ENCODE measurements at regions not wholly inside any gene's neighbourhood (a gene's known extent, or its start where the extent isn't known, plus 50 kb on each side); places are given as distances from the start of the nearest gene placed in this dataset.
"Not testable (repeated sequence)": the region's sequence is repeated elsewhere in the genome, so short reads cannot be mapped to it uniquely, and the experiment has no call there.

DNA sequence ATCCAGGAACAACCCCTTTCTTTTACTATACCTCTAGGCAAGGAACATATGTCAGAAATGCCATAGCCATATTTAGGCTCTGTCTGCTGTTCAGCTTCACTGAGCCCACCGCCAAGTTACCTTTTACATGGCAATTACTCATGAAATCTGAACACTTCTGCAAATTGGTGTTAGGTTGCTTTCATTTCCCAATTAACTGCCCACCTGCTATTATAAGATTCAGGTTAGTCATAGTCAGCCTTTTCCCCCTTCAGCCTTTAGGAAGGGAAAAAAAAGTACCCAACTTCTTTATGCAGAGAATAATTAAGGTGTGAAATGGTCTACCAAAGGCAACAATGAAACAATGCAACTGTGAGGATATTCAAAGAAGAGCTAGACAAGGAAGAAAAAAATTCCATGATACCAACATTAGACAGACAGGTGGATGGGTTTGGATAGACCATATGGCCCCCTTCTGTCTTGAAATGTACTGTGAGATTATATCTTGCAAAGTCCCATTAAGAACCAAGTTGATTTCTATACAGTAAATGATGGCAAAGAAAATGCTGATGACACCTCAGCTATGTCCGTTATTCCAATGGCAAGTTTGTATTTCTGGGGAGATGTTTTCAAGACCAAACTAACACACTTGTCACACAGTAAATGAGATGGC lies 442.1 kb upstream of the NRP1 start:
- no peak for DNase-seq

- DNase-seq: no peak
Observed at GRCh38 chr10:33774857-33775256, 440.4 kb upstream of the NRP1 start.

DNA sequence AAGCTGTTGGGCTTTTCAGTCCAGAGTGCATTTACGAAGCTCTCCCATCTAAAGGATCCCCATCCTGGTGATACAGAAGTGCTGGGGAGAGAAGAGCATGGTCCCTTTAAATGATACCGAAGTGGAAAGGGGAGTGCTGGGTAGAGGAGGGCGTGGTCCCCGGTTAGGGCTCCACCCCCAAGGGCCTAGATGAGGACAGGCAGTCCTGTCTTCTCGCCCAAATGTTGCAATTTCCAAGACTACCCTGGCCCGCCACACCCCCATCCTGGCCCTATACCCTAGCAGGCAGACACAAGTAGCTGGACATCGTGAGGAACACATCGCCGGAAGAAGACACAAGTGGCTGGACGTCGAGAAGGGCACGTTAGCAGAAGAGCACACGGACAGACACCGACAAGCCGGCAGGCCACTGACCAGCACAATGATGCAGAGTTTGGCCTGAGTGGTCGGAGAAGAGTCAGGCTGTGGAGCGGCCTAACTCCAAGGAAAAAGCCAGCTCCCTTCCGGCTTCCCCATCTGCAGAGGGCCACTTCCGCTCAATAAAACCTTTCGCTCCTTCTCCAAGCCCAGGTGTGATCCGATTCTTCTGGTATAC lies 439.5 kb upstream of the NRP1 start:
- no peak for DNase-seq

DNA sequence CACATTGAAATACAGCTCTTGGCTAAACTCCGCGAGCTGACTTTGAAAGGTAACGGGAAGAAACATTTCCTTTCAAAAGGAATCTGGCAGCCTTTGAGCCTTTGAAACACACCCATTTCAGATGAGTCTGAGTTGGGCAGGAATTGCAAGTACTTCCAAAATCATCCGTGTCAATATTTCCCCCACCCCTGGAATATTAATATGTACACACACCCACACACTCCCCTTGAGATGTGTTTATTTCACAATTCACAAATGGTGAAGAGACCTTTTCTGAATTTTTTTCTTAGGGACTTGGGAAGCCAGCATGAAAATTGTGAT lies 438.7 kb upstream of the NRP1 start:
- no peak for DNase-seq

- DNase-seq: no peak
Observed at GRCh38 chr10:33772370-33773252, 438.1 kb upstream of the NRP1 start.

DNA sequence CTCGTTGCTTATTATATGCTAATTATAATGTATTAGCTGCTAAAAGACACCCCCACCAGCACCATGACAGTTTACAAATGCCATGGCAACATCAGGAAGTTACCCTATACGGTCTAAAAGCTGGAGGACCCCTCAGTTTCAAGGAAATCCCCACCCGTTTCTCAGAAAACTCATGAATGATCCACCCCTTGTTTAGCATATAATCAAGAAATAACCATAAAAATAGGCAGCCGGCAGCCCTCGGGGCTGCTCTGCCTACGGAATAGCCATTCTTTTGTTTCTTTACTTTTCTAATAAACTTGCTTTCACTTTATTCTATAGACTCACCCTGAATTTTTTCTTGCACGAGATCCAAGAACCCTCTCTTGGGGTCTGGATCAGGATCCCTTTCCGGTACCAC lies 437.4 kb upstream of the NRP1 start:
- not testable (repeated sequence) for DNase-seq

GRCh38 chr10:33764694-33765185 lies 430.3 kb upstream of the NRP1 start:
- no peak for DNase-seq

DNA sequence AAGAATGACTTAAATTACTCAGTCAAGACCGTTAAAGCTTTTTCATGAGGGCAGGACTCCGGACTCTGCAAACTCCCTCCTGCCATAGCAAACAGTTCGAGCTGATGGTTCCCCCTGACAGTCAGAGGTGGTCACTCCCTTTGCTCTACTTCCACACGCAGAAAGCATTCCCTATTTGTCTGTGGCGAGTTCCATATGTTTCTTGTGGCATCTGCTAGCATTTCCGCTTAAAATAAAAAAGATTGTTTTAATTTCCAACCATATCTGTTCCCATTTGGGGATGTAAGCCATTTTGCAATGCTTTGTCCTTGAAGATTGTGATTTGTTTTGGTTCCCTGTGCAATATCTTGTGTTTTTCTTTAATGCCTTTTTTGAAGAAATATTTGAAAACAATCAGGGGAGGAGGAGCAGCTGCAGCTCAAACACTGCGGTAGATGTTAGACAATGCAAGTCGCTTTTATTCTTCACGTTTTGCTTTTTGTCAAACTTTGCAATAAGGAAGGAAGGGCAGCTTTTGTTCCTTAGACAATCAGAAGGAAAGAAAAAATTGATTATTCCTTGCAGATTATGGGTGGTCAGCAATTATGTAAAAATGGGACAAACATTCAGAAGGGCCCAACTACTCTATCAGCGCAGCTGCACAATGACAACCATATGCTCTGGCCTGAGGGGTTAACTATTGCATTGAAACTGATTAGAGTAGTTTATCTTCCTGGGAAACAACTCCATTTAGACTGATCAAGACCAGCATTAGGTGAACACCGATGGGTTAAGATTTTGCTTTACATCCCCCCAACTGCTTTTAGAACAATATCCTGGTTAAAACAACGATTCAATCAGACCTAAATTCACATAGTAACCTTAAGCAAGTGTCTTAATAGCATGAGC lies 425.8 kb upstream of the NRP1 start:
- DNase-seq: no peak

DNA sequence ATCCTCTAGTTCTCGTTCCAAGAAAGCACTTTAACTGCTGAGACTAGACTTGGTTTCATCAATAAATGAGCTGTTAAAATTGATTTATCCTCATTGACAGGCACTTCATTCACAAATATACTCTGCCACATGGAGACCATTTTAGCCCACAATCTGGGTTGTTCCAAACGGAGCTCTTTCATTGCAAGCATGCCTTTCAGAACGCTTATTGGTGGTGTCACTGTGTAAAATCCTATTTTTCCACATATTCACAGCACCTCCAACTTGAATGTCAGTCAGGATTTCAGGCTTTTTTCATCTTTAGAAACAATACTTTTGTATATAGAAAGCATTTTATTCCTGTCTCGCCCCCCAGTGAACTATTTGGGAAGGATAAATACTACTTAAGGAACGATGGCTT lies 424.7 kb upstream of the NRP1 start:
- DNase-seq: no peak

DNA sequence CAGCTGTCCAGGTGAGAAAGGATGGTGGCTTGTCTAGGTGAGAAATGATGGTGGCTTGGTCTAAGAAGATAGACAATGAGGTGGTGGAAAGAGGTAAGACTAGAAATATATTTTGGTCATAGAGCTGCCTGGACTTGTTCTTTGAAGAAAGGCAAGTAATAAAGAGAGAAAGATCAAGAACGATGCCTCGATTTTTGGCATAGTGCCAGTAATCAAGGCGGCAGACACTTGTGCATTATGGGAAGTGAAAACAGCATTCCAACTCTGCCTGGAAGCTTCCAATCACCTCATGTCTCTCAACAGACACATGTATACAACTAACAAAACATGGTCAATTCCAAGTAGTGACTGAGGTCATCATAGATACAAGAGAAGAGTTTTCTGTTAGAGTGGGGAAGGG lies 423.8 kb upstream of the NRP1 start:
- no peak for DNase-seq

DNA sequence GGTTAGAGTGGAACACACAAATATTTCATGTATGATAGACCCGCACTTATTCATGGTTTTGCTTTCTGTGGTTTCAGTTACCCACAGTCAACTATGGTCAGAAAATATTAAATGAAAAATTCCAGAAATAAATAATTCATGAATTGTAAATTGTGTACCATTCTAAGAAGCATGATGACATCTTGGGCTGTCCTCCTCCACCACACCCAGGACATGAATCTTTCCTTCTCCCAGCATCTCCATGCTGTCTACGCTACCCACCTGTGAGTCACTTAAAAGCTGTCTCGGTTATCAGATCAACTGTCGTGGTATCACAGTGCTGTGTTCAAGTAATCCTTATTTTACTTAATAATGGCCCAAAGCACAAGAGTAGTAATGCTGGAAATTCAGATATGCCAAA lies 419.6 kb upstream of the NRP1 start:
- DNase-seq: no peak

DNA sequence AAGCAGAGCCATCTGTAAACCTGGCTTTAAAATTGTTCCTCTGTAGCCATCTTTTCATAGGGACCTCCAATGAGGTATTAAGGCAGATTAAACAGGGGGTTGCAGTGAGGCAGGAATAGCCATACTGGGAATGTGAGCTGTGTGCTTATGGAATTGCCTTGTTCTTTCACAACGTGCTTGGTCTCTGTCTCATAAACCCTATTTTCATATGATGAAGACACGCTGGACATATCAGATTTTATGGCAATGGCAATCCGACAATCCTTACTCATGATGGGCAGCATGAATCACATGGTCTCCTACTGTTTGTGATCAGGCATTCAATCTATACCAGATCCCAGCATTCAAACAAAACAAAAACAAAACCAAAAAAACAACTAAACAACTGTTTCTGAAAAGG lies 418.9 kb upstream of the NRP1 start:
- DNase-seq: no peak

- DNase-seq: no peak
Observed at GRCh38 chr10:33749790-33750189, 415.3 kb upstream of the NRP1 start.

- DNase-seq: no peak
Observed at GRCh38 chr10:33749067-33749735, 414.7 kb upstream of the NRP1 start.

DNA sequence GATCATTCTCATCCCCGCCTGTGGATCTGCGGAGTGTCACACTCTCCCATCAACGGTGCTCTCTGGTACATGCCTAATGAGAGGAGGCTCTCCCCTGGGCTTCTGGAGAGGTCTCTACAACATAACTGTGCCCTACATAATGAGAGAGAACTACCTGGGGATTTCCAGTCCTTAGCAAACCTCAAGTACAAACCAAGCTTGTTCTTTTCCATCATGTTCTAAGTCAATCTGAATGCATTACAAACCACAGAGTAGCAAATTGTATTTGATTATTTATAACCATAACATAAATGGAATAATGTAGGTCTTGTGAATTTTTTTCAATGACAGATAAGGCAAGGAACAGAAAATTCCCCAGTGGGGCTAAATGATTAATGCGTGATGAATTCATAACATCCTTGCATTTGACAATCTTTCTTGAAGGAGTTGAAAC lies 412.4 kb upstream of the NRP1 start:
- no peak for DNase-seq

GRCh38 chr10:33746186-33746585 lies 411.7 kb upstream of the NRP1 start:
- DNase-seq: no peak

- DNase-seq: no peak
Observed at GRCh38 chr10:33743429-33743857, 409.0 kb upstream of the NRP1 start.

DNA sequence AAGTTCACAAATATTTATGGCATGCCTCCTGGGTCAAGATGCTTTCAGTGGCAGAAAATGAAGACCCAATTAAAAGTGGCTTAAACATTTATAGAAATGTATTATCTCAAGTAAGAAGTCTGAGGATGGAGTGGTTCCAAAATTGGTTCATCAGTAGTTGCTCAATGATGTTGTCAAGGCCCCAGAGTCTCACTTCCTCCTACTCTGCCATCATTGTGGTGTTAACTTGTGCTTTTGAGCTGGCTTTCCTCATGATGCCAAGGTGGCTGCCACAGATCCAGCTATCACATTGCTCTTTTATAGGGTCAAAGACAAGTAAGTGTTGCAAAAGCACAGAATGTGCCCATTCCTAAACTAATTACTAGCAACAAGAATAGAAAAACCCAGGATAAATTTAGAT lies 404.6 kb upstream of the NRP1 start:
- no peak for DNase-seq

GRCh38 chr10:33735464-33735923 lies 401.0 kb upstream of the NRP1 start:
- DNase-seq: no peak

DNA sequence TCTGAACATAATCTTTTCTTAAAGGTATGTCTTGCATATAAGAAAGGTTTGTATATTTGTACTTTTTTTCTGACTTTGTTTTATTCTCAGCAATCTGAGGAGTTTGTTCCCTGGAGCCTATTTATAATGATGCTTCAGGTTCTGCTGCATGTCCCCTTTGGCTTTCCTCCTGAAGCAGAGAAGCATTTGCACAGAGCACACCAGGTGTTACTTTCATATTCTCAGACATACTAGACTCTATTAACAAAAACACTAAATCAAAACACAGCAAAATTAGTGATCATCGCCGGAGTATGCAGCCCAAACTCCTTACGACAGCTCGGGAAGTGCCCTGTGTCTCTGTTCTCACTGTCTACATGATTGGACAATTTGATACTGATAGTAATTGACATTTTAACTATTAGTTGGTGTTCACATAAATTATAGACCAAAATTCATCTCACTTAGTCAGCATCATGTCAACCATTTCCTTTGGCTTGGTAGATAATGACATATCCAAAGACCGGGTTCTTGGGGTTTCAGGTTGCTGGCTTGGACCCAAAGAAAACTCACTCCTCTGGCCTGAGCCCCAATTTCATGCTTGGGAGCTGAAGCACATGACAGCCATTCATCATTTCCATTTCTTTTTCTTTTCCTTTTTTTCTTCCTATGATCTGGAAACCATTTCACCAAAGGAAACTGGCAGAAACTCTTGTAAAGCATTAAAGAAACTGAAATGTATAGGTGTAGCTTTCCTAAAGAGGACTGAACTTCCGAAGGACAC lies 400.1 kb upstream of the NRP1 start:
- DNase-seq: no peak

DNA sequence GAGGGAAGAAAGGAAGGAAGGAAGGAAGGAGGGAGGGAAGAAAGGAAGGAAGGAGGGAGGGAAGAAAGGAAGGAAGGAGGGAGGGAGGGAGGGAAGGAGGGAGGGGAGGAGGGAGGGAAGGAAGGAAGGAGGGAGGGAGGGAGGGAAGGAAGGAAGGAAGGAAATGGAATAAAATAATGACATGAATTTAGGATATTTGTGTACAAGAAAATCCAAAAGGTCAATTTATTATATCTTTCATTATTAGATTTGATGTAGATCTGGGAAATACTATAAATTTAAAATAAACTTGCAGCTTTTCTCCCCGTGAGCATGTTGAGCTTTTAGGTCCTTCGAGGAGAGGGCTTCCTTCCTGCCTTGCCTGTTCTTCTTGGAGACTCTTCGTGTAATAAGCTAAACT lies 398.6 kb upstream of the NRP1 start:
- DNase-seq: no peak

Measured in NCI-H446 (cell line).